Sigmoid colon (tissue), 6 donors: ENCODE measurements at regions not wholly inside any gene's neighbourhood (a gene's known extent, or its start where the extent isn't known, plus 50 kb on each side); places are given as distances from the start of the nearest gene placed in this dataset.
A peak's percentile ranks its signal among the peaks of the same experiment; 100 is the strongest.

ENCODE experiments used
- DNase-seq: peaks from one replicate; pipeline ENCODE4 v3.0.0-alpha.2; 2019
- H3K27ac ChIP-seq, 4 donors: fragments of 200-600 bp; sonication (generic); one replicate each; pipeline ENCODE4 v1.5.1; 2016 to 2019; ENCODE audit warnings: mild to moderate bottlenecking in 1 of 4
- H3K27me3 ChIP-seq, 3 donors: fragments of 200-600 bp; sonication (generic); one replicate each; pipeline ENCODE4 v1.5.1; 2019; ENCODE audit warnings: mild to moderate bottlenecking in 1 of 3
- H3K36me3 ChIP-seq, 4 donors: fragments of 200-600 bp; sonication (generic); one replicate each; pipeline ENCODE4 v1.5.1; 2016 to 2019
- H3K4me1 ChIP-seq, 4 donors: fragments of 200-600 bp; sonication (generic); one replicate each; pipeline ENCODE4 v1.5.1; 2017 to 2019
- H3K4me3 ChIP-seq, 4 donors: fragments of 200-600 bp; sonication (generic); one replicate each; pipeline ENCODE4 v1.5.1; 2017 to 2019; ENCODE audit warnings: mild to moderate bottlenecking in 2 of 4, moderate library complexity in 1 of 4
- H3K9me3 ChIP-seq, 4 donors: fragments of 200-600 bp in 3 of 4; sonication (generic) in 3 of 4; one replicate each; pipeline versions ENCODE4 v1.5.1 to v1.6.1; 2013 to 2019
- EP300 ChIP-seq, 4 donors: sonication (generic); formaldehyde crosslinking; IDR thresholded peaks; one replicate each; pipeline ENCODE4 v1.6.1; 2017; ENCODE audit warnings: antibody characterized with exemption in 4 of 4
- POLR2A ChIP-seq, 2 donors: fragments of 450-650 bp; IDR thresholded peaks; one replicate each; pipeline ENCODE4 v1.6.1; 2016; ENCODE audit warnings: antibody characterized with exemption in 2 of 2, mild to moderate bottlenecking in 2 of 2, moderate library complexity in 2 of 2
- POLR2AphosphoS5 ChIP-seq, 4 donors: sonication (generic); formaldehyde crosslinking; IDR thresholded peaks; one replicate each; pipeline ENCODE4 v1.6.1; 2017; ENCODE audit warnings: antibody characterized with exemption in 4 of 4
- WGBS, 2 donors: extraction: QIAGEN DNeasy Blood & Tissue Kit; methylation state at CpG; one replicate each; pipeline ENCODE4 v1.1.7; 2013; 5-methylcytosine and 5-hydroxymethylcytosine counted together
- intact Hi-C: fragments of 100-400 bp; cut with DNase I; formaldehyde crosslinking; loops from one replicate; pipeline ENCODE4 v1.15.1; 2023
- TF ChIP-seq, protein P1 (sequence below), 4 experiments: fragments of 450-650 bp in 3 of 4; fragments of 200-600 bp in 1 of 4; IDR thresholded peaks; one replicate each; pipeline ENCODE4 v1.5.1; 2016 to 2019; ENCODE audit warnings: antibody characterized with exemption in 4 of 4, mild to moderate bottlenecking in 3 of 4, moderate library complexity in 2 of 4
- donor health status: healthy with polysubstance abuse.
- donor health status: healthy.

DNA sequence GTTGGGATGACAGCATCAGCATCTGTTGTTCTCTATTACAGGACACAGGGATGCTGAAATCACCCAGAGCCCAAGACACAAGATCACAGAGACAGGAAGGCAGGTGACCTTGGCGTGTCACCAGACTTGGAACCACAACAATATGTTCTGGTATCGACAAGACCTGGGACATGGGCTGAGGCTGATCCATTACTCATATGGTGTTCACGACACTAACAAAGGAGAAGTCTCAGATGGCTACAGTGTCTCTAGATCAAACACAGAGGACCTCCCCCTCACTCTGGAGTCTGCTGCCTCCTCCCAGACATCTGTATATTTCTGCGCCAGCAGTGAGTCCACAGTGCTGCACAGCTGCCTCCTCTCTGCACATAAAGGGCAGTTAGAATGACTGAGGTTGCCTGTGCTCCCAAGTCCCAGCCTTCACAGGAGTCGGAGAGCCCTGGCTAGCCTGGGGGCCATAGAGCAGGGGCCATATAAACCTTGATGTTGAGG, 142.2 kb upstream of the PRSS58 start:
- no peak overlapping the region for H3K4me3 ChIP-seq
- no peaks in the 10 kb centered on the region for H3K36me3 ChIP-seq
- WGBS, 2 donors: 71% methylated on average over 5 of the region's 5 CpGs
- no peaks in the 10 kb centered on the region for H3K4me1 ChIP-seq
- DNase-seq: no peak
- no peaks in the 10 kb centered on the region for H3K27me3 ChIP-seq
- H3K27ac ChIP-seq: no peak overlapping the region
- no peaks in the 10 kb centered on the region for H3K9me3 ChIP-seq
- TF ChIP-seq, protein P1, sequence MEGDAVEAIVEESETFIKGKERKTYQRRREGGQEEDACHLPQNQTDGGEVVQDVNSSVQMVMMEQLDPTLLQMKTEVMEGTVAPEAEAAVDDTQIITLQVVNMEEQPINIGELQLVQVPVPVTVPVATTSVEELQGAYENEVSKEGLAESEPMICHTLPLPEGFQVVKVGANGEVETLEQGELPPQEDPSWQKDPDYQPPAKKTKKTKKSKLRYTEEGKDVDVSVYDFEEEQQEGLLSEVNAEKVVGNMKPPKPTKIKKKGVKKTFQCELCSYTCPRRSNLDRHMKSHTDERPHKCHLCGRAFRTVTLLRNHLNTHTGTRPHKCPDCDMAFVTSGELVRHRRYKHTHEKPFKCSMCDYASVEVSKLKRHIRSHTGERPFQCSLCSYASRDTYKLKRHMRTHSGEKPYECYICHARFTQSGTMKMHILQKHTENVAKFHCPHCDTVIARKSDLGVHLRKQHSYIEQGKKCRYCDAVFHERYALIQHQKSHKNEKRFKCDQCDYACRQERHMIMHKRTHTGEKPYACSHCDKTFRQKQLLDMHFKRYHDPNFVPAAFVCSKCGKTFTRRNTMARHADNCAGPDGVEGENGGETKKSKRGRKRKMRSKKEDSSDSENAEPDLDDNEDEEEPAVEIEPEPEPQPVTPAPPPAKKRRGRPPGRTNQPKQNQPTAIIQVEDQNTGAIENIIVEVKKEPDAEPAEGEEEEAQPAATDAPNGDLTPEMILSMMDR (IDR thresholded peaks at IDR 0.05): no peak
- TF ChIP-seq POLR2AphosphoS5 (IDR thresholded peaks at IDR 0.05) (no peak), EP300 (IDR thresholded peaks at IDR 0.05) (no peak), POLR2A (IDR thresholded peaks at IDR 0.05) (no peak)
- intact Hi-C loops: no loop called here

DNA sequence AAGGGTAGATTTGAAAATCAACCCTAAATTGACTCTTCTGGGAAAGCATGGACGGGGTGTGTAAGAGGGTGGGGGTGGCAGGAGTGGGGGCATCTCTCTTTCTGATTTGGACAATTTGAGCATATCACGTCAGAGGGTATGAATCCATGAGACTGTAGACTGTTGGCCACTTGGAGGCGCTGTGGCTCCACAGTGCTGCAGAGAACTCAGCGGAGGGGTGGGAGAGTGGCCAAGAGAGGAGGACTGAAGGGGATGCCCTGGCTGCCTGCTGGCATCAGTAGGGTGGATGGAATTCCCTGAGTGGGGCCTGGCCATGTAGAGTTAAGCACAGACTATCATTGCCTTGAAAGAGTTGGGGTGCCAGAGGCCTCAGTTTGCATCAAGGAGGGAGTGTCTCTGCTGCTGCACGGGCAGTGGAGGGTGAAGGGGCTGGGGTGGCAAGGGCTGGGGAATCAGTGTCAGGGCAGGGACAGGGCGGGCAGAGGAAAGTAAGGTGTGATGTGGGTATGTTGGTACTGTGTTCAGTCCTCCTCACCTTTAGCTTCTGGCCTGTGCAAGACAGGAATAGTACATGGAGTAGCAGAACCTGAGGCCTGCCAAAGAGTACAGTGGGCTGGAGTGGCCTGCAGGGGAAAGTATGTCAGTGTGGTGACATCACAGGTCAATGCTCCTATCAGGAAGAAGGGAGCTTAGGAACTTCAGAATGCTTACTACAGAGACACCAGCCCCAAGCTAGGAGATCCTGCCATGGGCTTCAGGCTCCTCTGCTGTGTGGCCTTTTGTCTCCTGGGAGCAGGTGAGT, 133.5 kb upstream of the PRSS58 start:
- WGBS, 2 donors: 73 to 87% methylated on average over 6 of the region's 6 CpGs
- no peaks in the 10 kb centered on the region for H3K27me3 ChIP-seq
- no peak overlapping the region for H3K4me3 ChIP-seq
- no peaks in the 10 kb centered on the region for H3K36me3 ChIP-seq
- no peak for DNase-seq
- no peaks in the 10 kb centered on the region for H3K4me1 ChIP-seq
- H3K9me3 ChIP-seq: no peaks in the 10 kb centered on the region
- H3K27ac ChIP-seq: no peak overlapping the region
- intact Hi-C loops: no loop called here
- TF ChIP-seq POLR2A (IDR thresholded peaks at IDR 0.05) (no peak), POLR2AphosphoS5 (IDR thresholded peaks at IDR 0.05) (no peak), EP300 (IDR thresholded peaks at IDR 0.05) (no peak)
- TF ChIP-seq, protein P1 (IDR thresholded peaks at IDR 0.05): no peak

DNA sequence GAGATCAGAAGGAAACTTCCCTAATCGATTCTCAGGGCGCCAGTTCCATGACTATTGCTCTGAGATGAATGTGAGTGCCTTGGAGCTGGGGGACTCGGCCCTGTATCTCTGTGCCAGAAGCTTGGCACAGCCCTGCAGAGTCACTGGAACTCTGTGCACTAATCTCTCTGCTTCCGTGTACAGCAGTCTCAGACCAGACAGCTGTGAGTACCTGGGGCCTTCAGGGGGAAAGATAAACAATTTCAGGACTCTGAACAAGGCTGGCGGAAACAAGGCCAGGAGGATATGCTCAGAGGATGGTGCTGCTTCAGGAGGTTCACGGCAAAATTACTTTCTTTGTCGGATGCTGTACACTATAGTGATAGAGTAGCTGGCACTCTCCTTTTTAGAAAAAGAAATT, 131.7 kb upstream of the PRSS58 start:
- H3K4me1 ChIP-seq: no peaks in the 10 kb centered on the region
- no peak overlapping the region for H3K27ac ChIP-seq
- intact Hi-C loops: no loop called here
- 14 to 48% methylated on average over 7 of the region's 7 CpGs for WGBS, 2 donors
- H3K27me3 ChIP-seq: no peaks in the 10 kb centered on the region
- TF ChIP-seq POLR2A (IDR thresholded peaks at IDR 0.05) (no peak), EP300 (IDR thresholded peaks at IDR 0.05) (no peak), POLR2AphosphoS5 (IDR thresholded peaks at IDR 0.05) (no peak)
- TF ChIP-seq, protein P1 (IDR thresholded peaks at IDR 0.05): no peak
- no peak for DNase-seq
- no peaks in the 10 kb centered on the region for H3K9me3 ChIP-seq
- no peak overlapping the region for H3K4me3 ChIP-seq
- no peaks in the 10 kb centered on the region for H3K36me3 ChIP-seq

DNA sequence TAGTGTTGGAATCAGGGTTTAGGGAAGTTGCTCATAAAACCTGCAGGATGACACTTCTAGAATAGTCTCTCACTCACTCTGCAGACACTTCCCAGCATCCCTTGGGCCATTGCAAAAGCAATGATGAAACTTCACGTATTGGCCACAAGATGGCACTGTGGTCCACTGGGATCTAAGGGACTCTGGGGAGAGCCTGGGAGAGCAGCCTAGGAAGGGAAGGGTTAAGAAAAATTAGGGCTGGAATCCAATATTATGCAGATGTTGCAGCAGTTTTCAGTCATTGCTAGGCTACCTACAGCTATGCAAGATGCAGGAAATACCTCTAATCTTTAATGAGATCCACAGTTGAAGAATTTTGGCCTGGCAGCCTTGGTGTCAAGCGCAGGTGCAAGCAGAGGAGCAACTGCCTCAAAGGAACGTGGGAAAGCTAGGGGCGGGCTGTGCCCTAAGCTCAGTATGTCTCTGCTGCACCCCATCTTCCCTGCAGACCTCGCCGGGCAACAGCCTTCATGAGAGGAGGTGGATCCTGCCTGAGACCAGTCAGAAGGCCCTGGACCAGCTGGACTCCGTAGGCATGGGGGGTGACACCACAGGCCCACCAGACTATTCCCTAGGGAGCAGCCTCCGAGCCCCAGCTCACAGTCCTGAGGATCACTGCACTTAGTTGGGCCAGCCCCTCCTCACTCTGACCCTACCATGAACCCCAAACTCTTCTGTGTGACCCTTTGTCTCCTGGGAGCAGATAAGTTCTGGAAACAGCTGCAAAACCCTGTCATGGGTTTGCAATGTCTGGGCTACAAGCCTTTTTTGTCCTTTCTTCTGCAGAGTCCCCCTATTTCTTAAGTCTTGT, 127.9 kb upstream of the PRSS58 start:
- intact Hi-C loops: no loop called here
- DNase-seq: no peak
- no peaks in the 10 kb centered on the region for H3K4me1 ChIP-seq
- no peaks in the 10 kb centered on the region for H3K9me3 ChIP-seq
- no peaks in the 10 kb centered on the region for H3K27me3 ChIP-seq
- H3K4me3 ChIP-seq: no peak overlapping the region
- 40 to 47% methylated on average over 8 of the region's 8 CpGs for WGBS, 2 donors
- H3K36me3 ChIP-seq: no peaks in the 10 kb centered on the region
- TF ChIP-seq, protein P1 (IDR thresholded peaks at IDR 0.05): peak in 3 of 4 experiments; percentile 18 to 43 (median 32)
- no peak for TF ChIP-seq POLR2A (IDR thresholded peaks at IDR 0.05)
- no peak for TF ChIP-seq POLR2AphosphoS5 (IDR thresholded peaks at IDR 0.05)
- H3K27ac ChIP-seq: no peak overlapping the region
